Endothelial cell of umbilical vein (primary cell): ENCODE measurements at regions not wholly inside any gene's neighbourhood (a gene's known extent, or its start where the extent isn't known, plus 50 kb on each side); places are given as distances from the start of the nearest gene placed in this dataset.

Experiments
- BruUV-seq: library from RNA; stranded (reverse); fragments of 400-500 nt; replicated peaks from 2 replicates; lab custom pipeline; 2021; lab: Mats Ljungman, UMichigan
- CTCF ChIA-PET: fragments of 300-600, 350-600 bp; sonication (Branson Sonifier 250); formaldehyde crosslinking; loops from one replicate; lab custom pipeline; 2021; ENCODE audit warnings: antibody characterized with exemption, inconsistent platforms; lab: Charles Lee
- POLR2A ChIA-PET: fragments of 300-600, 350-600 bp; sonication (Branson Sonifier 250); formaldehyde crosslinking; loops from one replicate; lab custom pipeline; 2021; ENCODE audit warnings: antibody characterized with exemption, inconsistent platforms; lab: Charles Lee
- DNase-seq: peaks from one replicate; pipeline ENCODE4 v3.0.0-alpha.2; 2011; ENCODE audit warnings: low read depth, low spot score
- FAIRE-seq: peaks from 2 replicates; lab custom pipeline; 2011; peaks lifted over from hg19 to GRCh38; lab: Jason Lieb, UNC
- H2AFZ ChIP-seq: 2 replicates; pipeline ENCODE4 v1.6.0; 2012; ENCODE audit warnings: low read depth, low read length, control low read depth, inconsistent platforms
- H3K27ac ChIP-seq: 2 replicates; pipeline ENCODE4 v1.5.1; 2011; ENCODE audit warnings: low read depth, mild to moderate bottlenecking, control low read depth, low read length, moderate library complexity; ENCODE audit not compliant: insufficient read depth
- H3K27me3 ChIP-seq, 2 experiments: 2 replicates each; pipeline versions ENCODE4 v1.6.0 to v1.6.1; 2011; ENCODE audit warnings: low read length in 2 of 2, mixed read lengths in 1 of 2; ENCODE audit not compliant: control insufficient read depth in 2 of 2, insufficient read depth in 2 of 2
- H3K36me3 ChIP-seq, 2 experiments: 2 replicates in 1 of 2; 3 replicates in 1 of 2; pipeline ENCODE4 v1.5.1; 2011; ENCODE audit warnings: low read length in 2 of 2, mild to moderate bottlenecking in 1 of 2, moderate library complexity in 1 of 2; ENCODE audit not compliant: control insufficient read depth in 2 of 2, insufficient read depth in 2 of 2; ENCODE audit errors: extremely low read depth in 1 of 2
- H3K4me1 ChIP-seq: 3 replicates; pipeline ENCODE4 v1.5.1; 2011; ENCODE audit warnings: mild to moderate bottlenecking, low read length; ENCODE audit not compliant: control insufficient read depth, insufficient read depth; ENCODE audit errors: extremely low read depth
- H3K4me2 ChIP-seq: 2 replicates; pipeline ENCODE4 v1.6.1; 2011; ENCODE audit warnings: low read length, control low read depth, mixed read lengths; ENCODE audit not compliant: insufficient read depth
- H3K4me3 ChIP-seq, 3 experiments: fragments of 200-600 bp in 1 of 3; sonication (generic), shearing (Covaris generic) in 1 of 3; replicated peaks in 1 of 3; 2 replicates each; pipeline ENCODE4 v1.5.1; 2011 to 2016; ENCODE audit warnings: control low read depth in 3 of 3, low read length in 3 of 3, mild to moderate bottlenecking in 2 of 3, inconsistent platforms in 1 of 3, low read depth in 1 of 3, moderate library complexity in 1 of 3; ENCODE audit not compliant: insufficient read depth in 1 of 3
- H3K79me2 ChIP-seq: 2 replicates; pipeline ENCODE4 v1.6.0; 2012; ENCODE audit warnings: low read length, inconsistent platforms; ENCODE audit not compliant: control insufficient read depth, insufficient read depth
- H3K9ac ChIP-seq: replicated peaks from 2 replicates; pipeline ENCODE3; 2011; ENCODE audit warnings: low read length, control low read depth; ENCODE audit not compliant: insufficient read depth; ENCODE audit errors: extremely low read depth
- H3K9me1 ChIP-seq: replicated peaks from 3 replicates; pipeline ENCODE4 v1.6.0; 2011; ENCODE audit warnings: mild to moderate bottlenecking, low read length; ENCODE audit not compliant: control insufficient read depth, insufficient read depth; ENCODE audit errors: extremely low read depth
- H3K9me3 ChIP-seq: replicated peaks from 2 replicates; pipeline ENCODE4 v1.5.1; 2012; ENCODE audit warnings: low read length, inconsistent platforms; ENCODE audit not compliant: control insufficient read depth, insufficient read depth
- H4K20me1 ChIP-seq: replicated peaks from 2 replicates; pipeline ENCODE3; 2011; ENCODE audit warnings: mild to moderate bottlenecking, low read length; ENCODE audit not compliant: control insufficient read depth, insufficient read depth; ENCODE audit errors: extremely low read depth
- EZH2 ChIP-seq: IDR thresholded peaks from 2 replicates; pipeline ENCODE4 v1.6.1; 2012; ENCODE audit warnings: borderline replicate concordance, low read depth, mild to moderate bottlenecking, moderate library complexity, low read length, inconsistent platforms; ENCODE audit not compliant: severe bottlenecking
- FOS ChIP-seq: IDR thresholded peaks from 2 replicates; pipeline ENCODE4 v1.6.1; 2011; ENCODE audit warnings: mild to moderate bottlenecking, low read length, moderate library complexity, borderline replicate concordance; ENCODE audit not compliant: insufficient read depth
- GATA2 ChIP-seq: IDR thresholded peaks from 2 replicates; pipeline ENCODE4 v1.7.0; 2011; ENCODE audit warnings: low read depth, mild to moderate bottlenecking, moderate library complexity, mixed read lengths, low read length; ENCODE audit not compliant: insufficient read length, insufficient read depth
- JUN ChIP-seq: IDR thresholded peaks from 2 replicates; pipeline ENCODE4 v1.6.1; 2011; ENCODE audit warnings: borderline replicate concordance, low read depth; ENCODE audit not compliant: insufficient read length, insufficient read depth
- MYC ChIP-seq: IDR thresholded peaks from one replicate; pipeline ENCODE4 v1.6.1; 2011; ENCODE audit warnings: mild to moderate bottlenecking, low read depth, low read length
- POLR2A ChIP-seq: IDR thresholded peaks from 2 replicates; pipeline ENCODE4 v1.6.1; 2012; ENCODE audit warnings: low read depth, mild to moderate bottlenecking, control low read depth, low read length
- POLR2AphosphoS5 ChIP-seq: IDR thresholded peaks from 2 replicates; pipeline ENCODE4 v1.6.1; 2012; ENCODE audit warnings: low read depth, mild to moderate bottlenecking, control low read depth, low read length, moderate library complexity; ENCODE audit not compliant: insufficient read depth
- dilution Hi-C: fragments of 300-500 bp; cut with MboI; formaldehyde crosslinking; loops from one replicate; pipeline ENCODE4 v1.15.0; 2019; ENCODE audit warnings: low sequenced_read_pairs; ENCODE audit not compliant: extremely low pct_ligation_motif_present
- intact Hi-C: fragments of 100-400 bp; cut with micrococcal nuclease; formaldehyde crosslinking; loops from one replicate; pipeline ENCODE4 v1.10.0; 2022
- TF ChIP-seq, protein P1 (sequence below): IDR thresholded peaks from 2 replicates; pipeline ENCODE4 v1.6.1; 2011; ENCODE audit not compliant: insufficient read depth, insufficient read length
- TF ChIP-seq, protein P2 (sequence below), 2 donors: IDR thresholded peaks; 1 replicate in 1 of 2; 2 replicates in 1 of 2; pipeline ENCODE4 v1.5.1; 2011; ENCODE audit warnings: low read length in 2 of 2, mild to moderate bottlenecking in 2 of 2, moderate library complexity in 2 of 2, control low read depth in 1 of 2, inconsistent platforms in 1 of 2, low read depth in 1 of 2; ENCODE audit not compliant: insufficient read depth in 1 of 2; ENCODE audit errors: extremely low read depth in 1 of 2

DNA sequence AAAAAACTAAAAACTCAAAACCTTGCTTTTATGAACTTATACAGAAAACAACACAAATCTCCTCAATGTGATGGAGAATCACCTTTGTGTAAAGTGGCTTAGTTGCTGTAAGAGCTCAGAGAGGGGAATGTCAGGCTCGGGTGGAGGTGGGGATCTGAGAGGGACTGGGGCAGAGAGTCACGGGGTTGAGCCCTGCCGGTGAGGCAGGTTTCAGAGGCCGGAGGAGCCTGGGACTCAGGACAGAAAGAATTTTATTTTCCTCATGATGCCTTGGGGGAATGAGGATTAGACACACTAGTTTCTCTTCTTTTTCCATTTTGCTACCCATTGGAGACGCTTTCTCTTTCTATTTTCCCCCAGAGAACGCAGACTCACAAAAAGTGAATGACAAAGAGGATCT lies 252.3 kb upstream of the FOXQ1 start:
- Histone ChIP-seq H3K9me1 (no peaks in the 10 kb centered on the region), H3K36me3 (no peaks in the 10 kb centered on the region), H3K27ac (no peak overlapping the region), H3K79me2 (no peaks in the 10 kb centered on the region), H3K9me3 (no peaks in the 10 kb centered on the region), H2AFZ (no peak overlapping the region), H4K20me1 (no peaks in the 10 kb centered on the region), H3K27me3 (no peaks in the 10 kb centered on the region), H3K9ac (no peak overlapping the region), H3K4me1 (no peaks in the 10 kb centered on the region), H3K4me3 (no peak overlapping the region), H3K4me2 (no peak overlapping the region)
- TF ChIP-seq JUN (no peak), MYC (no peak), POLR2A (no peak), POLR2AphosphoS5 (no peak), EZH2 (no peak), GATA2 (no peak), FOS (no peak)
- TF ChIP-seq, protein P1, sequence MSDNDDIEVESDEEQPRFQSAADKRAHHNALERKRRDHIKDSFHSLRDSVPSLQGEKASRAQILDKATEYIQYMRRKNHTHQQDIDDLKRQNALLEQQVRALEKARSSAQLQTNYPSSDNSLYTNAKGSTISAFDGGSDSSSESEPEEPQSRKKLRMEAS: no peak
- TF ChIP-seq, protein P2, sequence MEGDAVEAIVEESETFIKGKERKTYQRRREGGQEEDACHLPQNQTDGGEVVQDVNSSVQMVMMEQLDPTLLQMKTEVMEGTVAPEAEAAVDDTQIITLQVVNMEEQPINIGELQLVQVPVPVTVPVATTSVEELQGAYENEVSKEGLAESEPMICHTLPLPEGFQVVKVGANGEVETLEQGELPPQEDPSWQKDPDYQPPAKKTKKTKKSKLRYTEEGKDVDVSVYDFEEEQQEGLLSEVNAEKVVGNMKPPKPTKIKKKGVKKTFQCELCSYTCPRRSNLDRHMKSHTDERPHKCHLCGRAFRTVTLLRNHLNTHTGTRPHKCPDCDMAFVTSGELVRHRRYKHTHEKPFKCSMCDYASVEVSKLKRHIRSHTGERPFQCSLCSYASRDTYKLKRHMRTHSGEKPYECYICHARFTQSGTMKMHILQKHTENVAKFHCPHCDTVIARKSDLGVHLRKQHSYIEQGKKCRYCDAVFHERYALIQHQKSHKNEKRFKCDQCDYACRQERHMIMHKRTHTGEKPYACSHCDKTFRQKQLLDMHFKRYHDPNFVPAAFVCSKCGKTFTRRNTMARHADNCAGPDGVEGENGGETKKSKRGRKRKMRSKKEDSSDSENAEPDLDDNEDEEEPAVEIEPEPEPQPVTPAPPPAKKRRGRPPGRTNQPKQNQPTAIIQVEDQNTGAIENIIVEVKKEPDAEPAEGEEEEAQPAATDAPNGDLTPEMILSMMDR (IDR thresholded peaks at IDR 0.05; ENCODE audit: extremely low read depth in 1 of 2, insufficient read depth in 1 of 2, low read depth in 1 of 2, low read length in 2 of 2): no peak
- POLR2A ChIA-PET: no interaction called here
- dilution Hi-C loops: no loop called here
- no peak for DNase-seq
- intact Hi-C loops: no loop called here
- FAIRE-seq: no peak
- no TSS peak for BruUV-seq
- CTCF ChIA-PET: no interaction called here
